ENCODE measurements at regions not wholly inside any gene's neighbourhood (a gene's known extent, or its start where the extent isn't known, plus 50 kb on each side); places are given as distances from the start of the nearest gene placed in this dataset.

DNA sequence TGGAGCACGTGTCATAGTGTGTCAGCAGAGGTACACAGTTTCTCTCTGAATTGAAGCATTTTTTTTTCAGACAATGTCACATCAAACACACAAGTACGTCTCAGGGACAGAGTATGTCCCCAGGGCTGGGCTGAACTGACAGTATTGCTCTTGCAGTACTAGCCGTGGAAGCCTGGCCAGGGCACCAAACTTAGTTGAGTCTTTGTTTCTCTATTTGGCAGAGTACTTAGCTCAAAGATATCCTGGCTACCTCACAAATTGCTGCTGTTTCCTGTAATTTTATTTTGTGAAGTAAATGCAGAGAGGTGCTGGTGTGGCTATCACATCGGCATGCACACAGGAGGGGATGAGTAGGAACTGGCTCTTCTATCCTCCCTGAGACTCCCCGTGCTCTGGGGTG, 691.6 kb upstream of the HS6ST1 start:
- TF ChIP-seq CTCF (IDR thresholded peaks at IDR 0.05): no peak
- TF ChIP-seq POLR2A (IDR thresholded peaks at IDR 0.05): no peak

All from thyroid gland (tissue), 4 donors.